Endothelial cell of umbilical vein (primary cell): ENCODE measurements at regions not wholly inside any gene's neighbourhood (a gene's known extent, or its start where the extent isn't known, plus 50 kb on each side); places are given as distances from the start of the nearest gene placed in this dataset.

ENCODE experiments used
- EZH2 ChIP-seq: IDR thresholded peaks from 2 replicates; pipeline ENCODE4 v1.6.1; 2012; ENCODE audit warnings: borderline replicate concordance, low read depth, mild to moderate bottlenecking, moderate library complexity, low read length, inconsistent platforms; ENCODE audit not compliant: severe bottlenecking
- FOS ChIP-seq: IDR thresholded peaks from 2 replicates; pipeline ENCODE4 v1.6.1; 2011; ENCODE audit warnings: mild to moderate bottlenecking, low read length, moderate library complexity, borderline replicate concordance; ENCODE audit not compliant: insufficient read depth
- MYC ChIP-seq: IDR thresholded peaks from one replicate; pipeline ENCODE4 v1.6.1; 2011; ENCODE audit warnings: mild to moderate bottlenecking, low read depth, low read length
- POLR2A ChIP-seq: IDR thresholded peaks from 2 replicates; pipeline ENCODE4 v1.6.1; 2012; ENCODE audit warnings: low read depth, mild to moderate bottlenecking, control low read depth, low read length
- POLR2AphosphoS5 ChIP-seq: IDR thresholded peaks from 2 replicates; pipeline ENCODE4 v1.6.1; 2012; ENCODE audit warnings: low read depth, mild to moderate bottlenecking, control low read depth, low read length, moderate library complexity; ENCODE audit not compliant: insufficient read depth
- TF ChIP-seq, protein P1 (sequence below), 2 donors: IDR thresholded peaks; 1 replicate in 1 of 2; 2 replicates in 1 of 2; pipeline ENCODE4 v1.5.1; 2011; ENCODE audit warnings: low read length in 2 of 2, mild to moderate bottlenecking in 2 of 2, moderate library complexity in 2 of 2, control low read depth in 1 of 2, inconsistent platforms in 1 of 2, low read depth in 1 of 2; ENCODE audit not compliant: insufficient read depth in 1 of 2; ENCODE audit errors: extremely low read depth in 1 of 2

DNA sequence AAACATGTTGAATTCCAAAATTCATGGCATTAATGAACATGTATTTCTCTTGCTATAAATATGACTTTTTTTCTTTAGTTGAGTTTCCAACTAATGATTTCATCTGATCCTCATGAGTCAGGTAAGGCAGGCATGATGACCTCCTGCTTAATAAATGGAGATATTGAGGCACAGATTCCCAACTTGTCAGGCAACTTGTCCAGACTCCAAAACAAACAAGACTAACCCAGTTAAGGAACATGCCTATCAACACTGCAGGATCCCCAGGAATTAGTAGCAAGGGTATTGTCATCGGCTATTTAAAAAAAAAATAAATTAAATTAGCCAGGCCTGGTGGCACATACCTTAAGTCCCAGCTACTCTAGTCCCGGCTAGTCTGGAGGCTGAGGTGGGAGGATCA is 121.3 kb upstream of the SALL4 start:
- TF ChIP-seq POLR2A: no peak
- no peak for TF ChIP-seq POLR2AphosphoS5
- TF ChIP-seq, protein P1, sequence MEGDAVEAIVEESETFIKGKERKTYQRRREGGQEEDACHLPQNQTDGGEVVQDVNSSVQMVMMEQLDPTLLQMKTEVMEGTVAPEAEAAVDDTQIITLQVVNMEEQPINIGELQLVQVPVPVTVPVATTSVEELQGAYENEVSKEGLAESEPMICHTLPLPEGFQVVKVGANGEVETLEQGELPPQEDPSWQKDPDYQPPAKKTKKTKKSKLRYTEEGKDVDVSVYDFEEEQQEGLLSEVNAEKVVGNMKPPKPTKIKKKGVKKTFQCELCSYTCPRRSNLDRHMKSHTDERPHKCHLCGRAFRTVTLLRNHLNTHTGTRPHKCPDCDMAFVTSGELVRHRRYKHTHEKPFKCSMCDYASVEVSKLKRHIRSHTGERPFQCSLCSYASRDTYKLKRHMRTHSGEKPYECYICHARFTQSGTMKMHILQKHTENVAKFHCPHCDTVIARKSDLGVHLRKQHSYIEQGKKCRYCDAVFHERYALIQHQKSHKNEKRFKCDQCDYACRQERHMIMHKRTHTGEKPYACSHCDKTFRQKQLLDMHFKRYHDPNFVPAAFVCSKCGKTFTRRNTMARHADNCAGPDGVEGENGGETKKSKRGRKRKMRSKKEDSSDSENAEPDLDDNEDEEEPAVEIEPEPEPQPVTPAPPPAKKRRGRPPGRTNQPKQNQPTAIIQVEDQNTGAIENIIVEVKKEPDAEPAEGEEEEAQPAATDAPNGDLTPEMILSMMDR (IDR thresholded peaks at IDR 0.05; ENCODE audit: extremely low read depth in 1 of 2, insufficient read depth in 1 of 2, low read depth in 1 of 2, low read length in 2 of 2): no peak
- no peak for TF ChIP-seq MYC
- no peak for TF ChIP-seq EZH2
- TF ChIP-seq FOS: no peak
